ENCODE measurements at regions not wholly inside any gene's neighbourhood (a gene's known extent, or its start where the extent isn't known, plus 50 kb on each side); places are given as distances from the start of the nearest gene placed in this dataset.

GRCh38 chr12:91387461-91388134 is 205.0 kb upstream of the DCN start:
- TF ChIP-seq ATF3 (IDR thresholded peaks at IDR 0.05) (no peak), CTCF (IDR thresholded peaks at IDR 0.05; ENCODE audit: low read depth, low read length, missing input control) (no peak), REST (IDR thresholded peaks at IDR 0.05) (no peak), RAD21 (IDR thresholded peaks at IDR 0.05) (no peak), SP1 (IDR thresholded peaks at IDR 0.05) (no peak), HNF4G (IDR thresholded peaks at IDR 0.05) (no peak)

Data from liver (tissue), 3 donors.